ENCODE measurements at regions not wholly inside any gene's neighbourhood (a gene's known extent, or its start where the extent isn't known, plus 50 kb on each side); places are given as distances from the start of the nearest gene placed in this dataset.

DNA sequence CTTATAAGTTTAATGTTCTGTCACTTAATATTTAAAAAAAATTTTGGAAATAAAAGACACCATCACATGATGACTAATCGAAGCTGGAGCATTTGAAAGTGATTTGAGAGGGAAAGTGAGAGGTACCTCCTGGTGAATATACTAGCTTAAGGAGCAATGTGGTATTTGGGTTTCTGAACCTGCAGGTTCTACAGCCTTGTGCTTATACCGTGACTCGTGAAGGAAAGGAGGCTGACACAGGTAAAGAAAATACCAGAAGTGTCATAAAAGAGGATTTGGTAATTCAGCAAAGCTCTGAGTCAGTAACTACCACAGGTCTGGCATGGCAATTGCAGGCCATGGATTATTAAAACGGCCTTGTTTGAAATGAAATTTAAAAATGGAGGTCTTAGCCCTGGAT lies 151.0 kb downstream of the SLC38A4 start:
- ChIA-PET POLR2A (interaction anchor here (1.6 kb wide), 1 partner anchor 308 kb away, joined by 3 read pairs; no protein-coding TSS in a partner anchor), CTCF (interaction anchor here (0.8 to 4.9 kb wide), 17 partner anchors 8 to 1013 kb away, joined by 3 to 37 read pairs (median 5); no protein-coding TSS in a partner anchor)
- no peak for TF ChIP-seq JUN (IDR thresholded peaks at IDR 0.05; ENCODE audit: borderline replicate concordance, insufficient read depth, insufficient read length, low read depth)
- no peak for TF ChIP-seq GATA2 (IDR thresholded peaks at IDR 0.05; ENCODE audit: insufficient read depth, insufficient read length, low read depth, low read length)
- no peak for TF ChIP-seq POLR2A (IDR thresholded peaks at IDR 0.05; ENCODE audit: low read depth, low read length)
- no peak for TF ChIP-seq EZH2 (IDR thresholded peaks at IDR 0.05; ENCODE audit: borderline replicate concordance, low read depth, low read length, severe bottlenecking)
- TF ChIP-seq MYC (IDR thresholded peaks at IDR 0.05; ENCODE audit: low read depth, low read length): no peak
- TF ChIP-seq, protein P1, sequence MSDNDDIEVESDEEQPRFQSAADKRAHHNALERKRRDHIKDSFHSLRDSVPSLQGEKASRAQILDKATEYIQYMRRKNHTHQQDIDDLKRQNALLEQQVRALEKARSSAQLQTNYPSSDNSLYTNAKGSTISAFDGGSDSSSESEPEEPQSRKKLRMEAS (IDR thresholded peaks at IDR 0.05; ENCODE audit: insufficient read depth, insufficient read length): no peak
- TF ChIP-seq POLR2AphosphoS5 (IDR thresholded peaks at IDR 0.05; ENCODE audit: insufficient read depth, low read depth, low read length): no peak
- no peak for TF ChIP-seq FOS (IDR thresholded peaks at IDR 0.05; ENCODE audit: borderline replicate concordance, insufficient read depth, low read length)
- no peak for TF ChIP-seq CTCF (IDR thresholded peaks at IDR 0.05; ENCODE audit: extremely low read depth in 1 of 2, insufficient read depth in 1 of 2, low read depth in 1 of 2, low read length in 2 of 2)
- DNase-seq (ENCODE audit: low read depth, low spot score) (no peak), FAIRE-seq (no peak)
- Histone ChIP-seq H3K79me2 (ENCODE audit: control insufficient read depth, insufficient read depth, low read length) (no peaks in the 10 kb centered on the region), H3K4me3 (replicated peaks in 1 of 3; ENCODE audit: insufficient read depth in 1 of 3, low read depth in 1 of 3, low read length in 3 of 3) (no peak overlapping the region), H3K4me1 (ENCODE audit: control insufficient read depth, extremely low read depth, insufficient read depth, low read length) (no peaks in the 10 kb centered on the region), H3K27ac (ENCODE audit: insufficient read depth, low read depth, low read length) (no peak overlapping the region), H3K9ac (replicated peaks; ENCODE audit: extremely low read depth, insufficient read depth, low read length) (no peak overlapping the region), H3K36me3 (ENCODE audit: control insufficient read depth in 2 of 2, extremely low read depth in 1 of 2, insufficient read depth in 2 of 2, low read length in 2 of 2) (no peaks in the 10 kb centered on the region), H4K20me1 (replicated peaks; ENCODE audit: control insufficient read depth, extremely low read depth, insufficient read depth, low read length) (no peaks in the 10 kb centered on the region), H3K27me3 (ENCODE audit: control insufficient read depth in 2 of 2, insufficient read depth in 2 of 2, low read length in 2 of 2) (no peaks in the 10 kb centered on the region), H3K9me1 (replicated peaks; ENCODE audit: control insufficient read depth, extremely low read depth, insufficient read depth, low read length) (no peaks in the 10 kb centered on the region), H3K9me3 (replicated peaks; ENCODE audit: control insufficient read depth, insufficient read depth, low read length) (no peaks in the 10 kb centered on the region), H2AFZ (ENCODE audit: low read depth, low read length) (no peak overlapping the region), H3K4me2 (ENCODE audit: insufficient read depth, low read length) (no peak overlapping the region)
- dilution Hi-C loops (cut with MboI; ENCODE audit: extremely low pct_ligation_motif_present, low sequenced_read_pairs) (no loop called here), intact Hi-C loops (cut with micrococcal nuclease) (loop anchor here (2.0 to 10.0 kb wide), 3 partner anchors 260 to 550 kb away; no protein-coding TSS in a partner anchor)
- no TSS peak for BruUV-seq (replicated peaks)

All from endothelial cell of umbilical vein (primary cell).